Parathyroid adenoma (tissue), 2 donors: ENCODE measurements at regions not wholly inside any gene's neighbourhood (a gene's known extent, or its start where the extent isn't known, plus 50 kb on each side); places are given as distances from the start of the nearest gene placed in this dataset.

Source experiments
- H2AFZ ChIP-seq: fragments of 300-600 bp; sonication (generic); one replicate; pipeline ENCODE4 v1.7.0; 2017; ENCODE audit warnings: antibody characterized with exemption, mild to moderate bottlenecking
- H3K27ac ChIP-seq: fragments of 300-600 bp; sonication (generic); one replicate; pipeline ENCODE4 v1.7.0; 2017
- H3K27me3 ChIP-seq: fragments of 300-600 bp; sonication (generic); one replicate; pipeline ENCODE4 v1.7.0; 2017; ENCODE audit warnings: low read length; ENCODE audit not compliant: control insufficient read depth, insufficient read depth
- H3K36me3 ChIP-seq: fragments of 300-600 bp; sonication (generic); one replicate; pipeline ENCODE4 v1.7.0; 2017; ENCODE audit warnings: low read length; ENCODE audit not compliant: control insufficient read depth, insufficient read depth
- H3K4me1 ChIP-seq: fragments of 300-600 bp; sonication (generic); one replicate; pipeline ENCODE4 v1.7.0; 2017; ENCODE audit warnings: control low read depth
- H3K4me2 ChIP-seq: fragments of 300-600 bp; sonication (generic); one replicate; pipeline ENCODE4 v1.7.0; 2017; ENCODE audit warnings: low read length
- H3K4me3 ChIP-seq: fragments of 300-600 bp; sonication (generic); one replicate; pipeline ENCODE4 v1.7.0; 2017; ENCODE audit warnings: low read depth, low read length
- H3K79me2 ChIP-seq: fragments of 300-600 bp; sonication (generic); one replicate; pipeline ENCODE4 v1.7.0; 2017; ENCODE audit warnings: control low read depth
- H3K9ac ChIP-seq: fragments of 300-600 bp; sonication (generic); one replicate; pipeline ENCODE4 v1.7.0; 2017; ENCODE audit warnings: mild to moderate bottlenecking
- H3K9me3 ChIP-seq: fragments of 300-600 bp; sonication (generic); one replicate; pipeline ENCODE4 v1.7.0; 2017; ENCODE audit warnings: low read length; ENCODE audit not compliant: control insufficient read depth
- CTCF ChIP-seq: fragments of 300-600 bp; sonication (generic); IDR thresholded peaks from one replicate; pipeline ENCODE4 v1.7.0; 2017; ENCODE audit warnings: antibody characterized with exemption, mild to moderate bottlenecking
- donor health status: primary hyperparathyroidism.

GRCh38 chr7:35356495-35356894, 102.6 kb upstream of the TBX20 start:
- TF ChIP-seq CTCF: no peak
- Histone ChIP-seq H3K9me3 (no peaks in the 10 kb centered on the region), H3K27me3 (no peaks in the 10 kb centered on the region), H3K36me3 (no peaks in the 10 kb centered on the region), H3K79me2 (no peaks in the 10 kb centered on the region), H3K4me3 (no peak overlapping the region), H3K27ac (no peak overlapping the region), H3K9ac (no peak overlapping the region), H3K4me1 (no peaks in the 10 kb centered on the region), H3K4me2 (no peak overlapping the region), H2AFZ (no peak overlapping the region)

DNA sequence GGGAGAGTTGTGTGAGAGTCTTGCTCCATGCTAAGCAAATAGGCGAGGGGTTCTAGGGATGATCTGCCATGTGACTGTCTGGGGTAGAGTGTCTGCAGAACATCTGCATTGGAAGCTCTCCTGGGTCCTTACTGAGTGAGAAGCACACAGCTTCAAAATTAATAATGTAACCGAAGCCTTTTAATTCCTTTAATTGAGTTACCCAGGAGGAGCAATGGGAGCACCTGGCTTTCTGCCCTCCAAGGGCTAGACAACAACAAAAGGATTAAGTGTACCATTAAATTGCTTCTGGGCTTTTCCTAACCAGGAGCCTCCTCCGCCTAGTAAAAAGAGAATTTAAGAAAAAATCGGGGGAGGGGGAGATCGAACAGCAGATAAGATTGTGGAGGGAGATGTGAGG, 102.0 kb upstream of the TBX20 start:
- Histone ChIP-seq H3K27me3 (no peaks in the 10 kb centered on the region), H3K4me3 (no peak overlapping the region), H3K27ac (no peak overlapping the region), H3K4me1 (no peaks in the 10 kb centered on the region), H3K36me3 (no peaks in the 10 kb centered on the region), H3K9me3 (no peaks in the 10 kb centered on the region), H3K79me2 (no peaks in the 10 kb centered on the region), H3K4me2 (no peak overlapping the region), H2AFZ (no peak overlapping the region), H3K9ac (no peak overlapping the region)
- no peak for TF ChIP-seq CTCF

GRCh38 chr7:35355199-35355598, 101.3 kb upstream of the TBX20 start:
- Histone ChIP-seq H3K9ac (no peak overlapping the region), H3K27me3 (no peaks in the 10 kb centered on the region), H3K4me3 (no peak overlapping the region), H3K4me2 (no peak overlapping the region), H3K36me3 (no peaks in the 10 kb centered on the region), H3K4me1 (no peaks in the 10 kb centered on the region), H2AFZ (no peak overlapping the region), H3K79me2 (no peaks in the 10 kb centered on the region), H3K9me3 (no peaks in the 10 kb centered on the region), H3K27ac (no peak overlapping the region)
- TF ChIP-seq CTCF: no peak

- Histone ChIP-seq H3K4me3 (no peak overlapping the region), H3K9ac (no peak overlapping the region), H3K79me2 (no peaks in the 10 kb centered on the region), H3K36me3 (no peaks in the 10 kb centered on the region), H3K27me3 (no peaks in the 10 kb centered on the region), H3K9me3 (no peaks in the 10 kb centered on the region), H3K4me2 (no peak overlapping the region), H3K27ac (no peak overlapping the region), H2AFZ (no peak overlapping the region), H3K4me1 (no peaks in the 10 kb centered on the region)
- TF ChIP-seq CTCF: no peak
Measured at GRCh38 chr7:35353481-35353880, 99.6 kb upstream of the TBX20 start.

DNA sequence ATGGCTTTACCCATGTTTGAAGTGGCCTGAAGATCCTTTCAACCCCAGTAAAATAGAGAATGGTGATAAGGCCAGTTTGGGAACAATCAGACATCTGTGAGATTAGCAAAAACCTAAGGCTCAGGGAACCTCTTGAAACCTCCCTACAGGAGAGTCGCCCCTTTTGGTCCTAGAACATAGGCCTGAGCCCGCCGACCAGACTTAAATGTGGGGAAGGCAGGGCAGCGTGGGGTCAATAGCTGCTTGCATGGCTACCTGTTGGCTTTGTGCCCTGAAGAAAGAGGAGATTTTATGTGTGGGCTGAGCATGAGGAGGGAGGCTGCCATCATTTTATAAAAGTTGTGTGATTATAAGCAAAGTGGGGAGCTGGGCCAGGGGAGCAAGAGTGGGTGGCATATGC, 97.6 kb upstream of the TBX20 start:
- H3K27me3 ChIP-seq: no peaks in the 10 kb centered on the region
- no peak for TF ChIP-seq CTCF
- no peak overlapping the region for H3K9ac ChIP-seq
- no peaks in the 10 kb centered on the region for H3K9me3 ChIP-seq
- H2AFZ ChIP-seq: no peak overlapping the region
- no peak overlapping the region for H3K4me2 ChIP-seq
- no peaks in the 10 kb centered on the region for H3K36me3 ChIP-seq
- H3K4me1 ChIP-seq: no peaks in the 10 kb centered on the region
- no peak overlapping the region for H3K27ac ChIP-seq
- H3K79me2 ChIP-seq: no peaks in the 10 kb centered on the region
- H3K4me3 ChIP-seq: no peak overlapping the region
